ENCODE measurements at regions not wholly inside any gene's neighbourhood (a gene's known extent, or its start where the extent isn't known, plus 50 kb on each side); places are given as distances from the start of the nearest gene placed in this dataset.

- intact Hi-C loops (cut with micrococcal nuclease), result no loop called here
- no peaks in the 10 kb centered on the region for H3K27me3 ChIP-seq (ENCODE audit: control insufficient read depth, insufficient read depth, low read length)
- H3K4me1 ChIP-seq (ENCODE audit: control insufficient read depth, insufficient read depth, low read length), result no peaks in the 10 kb centered on the region
- H3K9me3 ChIP-seq (ENCODE audit: control insufficient read depth, insufficient read depth, low read length), result no peaks in the 10 kb centered on the region
- no peak overlapping the region for H3K27ac ChIP-seq (ENCODE audit: low read length)
- no peaks in the 10 kb centered on the region for H3K9me3 Mint-ChIP-seq
- no peak overlapping the region for H3K4me3 ChIP-seq (ENCODE audit: low read length)
- peaks cover 15 to 19% of the 10 kb centered on the region in 2 donors for H3K27me3 Mint-ChIP-seq (ENCODE audit: low read depth in 2 of 2)
- H3K36me3 Mint-ChIP-seq, result no peaks in the 10 kb centered on the region
- no peaks in the 10 kb centered on the region for H3K36me3 ChIP-seq (ENCODE audit: control insufficient read depth, insufficient read depth, low read length)
- DNase-seq, result no peak
- no peak overlapping the region for H3K27ac Mint-ChIP-seq
- WGBS (ENCODE audit: insufficient coverage), result 81% methylated on average over 2 of the region's 2 CpGs
- no peak overlapping the region for H3K4me3 Mint-ChIP-seq
- TF ChIP-seq CTCF (IDR thresholded peaks at IDR 0.05), result no peak
- no peak for ATAC-seq
- no peaks in the 10 kb centered on the region for H3K4me1 Mint-ChIP-seq
These were observed 51.1 kb upstream of the OLIG2 start for GRCh38 chr21:32974653-32975052.

- no peak overlapping the region for H3K27ac Mint-ChIP-seq
- Histone ChIP-seq H3K4me1 (ENCODE audit: control insufficient read depth, insufficient read depth, low read length) (no peaks in the 10 kb centered on the region), H3K9me3 (ENCODE audit: control insufficient read depth, insufficient read depth, low read length) (no peaks in the 10 kb centered on the region), H3K36me3 (ENCODE audit: control insufficient read depth, insufficient read depth, low read length) (no peaks in the 10 kb centered on the region), H3K27me3 (ENCODE audit: control insufficient read depth, insufficient read depth, low read length) (no peaks in the 10 kb centered on the region), H3K4me3 (ENCODE audit: low read length) (no peak overlapping the region), H3K27ac (ENCODE audit: low read length) (no peak overlapping the region)
- H3K36me3 Mint-ChIP-seq, result no peaks in the 10 kb centered on the region
- no peaks in the 10 kb centered on the region for H3K9me3 Mint-ChIP-seq
- TF ChIP-seq CTCF (IDR thresholded peaks at IDR 0.05), result no peak
- intact Hi-C loops (cut with micrococcal nuclease), result no loop called here
- H3K4me1 Mint-ChIP-seq, result no peaks in the 10 kb centered on the region
- DNase-seq (no peak), ATAC-seq (no peak)
- peaks cover 18 to 19% of the 10 kb centered on the region in 2 donors for H3K27me3 Mint-ChIP-seq (ENCODE audit: low read depth in 2 of 2)
- no peak overlapping the region for H3K4me3 Mint-ChIP-seq
- WGBS (ENCODE audit: insufficient coverage), result 74% methylated on average over 8 of the region's 8 CpGs
These were observed 49.8 kb upstream of the OLIG2 start for GRCh38 chr21:32975811-32976431.
